ENCODE measurements at regions not wholly inside any gene's neighbourhood (a gene's known extent, or its start where the extent isn't known, plus 50 kb on each side); places are given as distances from the start of the nearest gene placed in this dataset.
A peak's percentile ranks its signal among the peaks of the same experiment; 100 is the strongest.

- Histone ChIP-seq H3K4me3 (ENCODE audit: low read depth, low read length) (no peak overlapping the region), H3K36me3 (ENCODE audit: control insufficient read depth in 2 of 2, insufficient read depth in 1 of 2, low read length in 2 of 2) (no peaks in the 10 kb centered on the region), H3K4me1 (ENCODE audit: control insufficient read depth, insufficient read depth, low read length) (peaks cover 21% of the 10 kb centered on the region), H3K27ac (ENCODE audit: extremely low read depth, low read depth, low read length) (no peak overlapping the region), H3K9me3 (ENCODE audit: control insufficient read depth, insufficient read depth, low read depth, low read length) (no peaks in the 10 kb centered on the region)
- CTCF ChIA-PET = interaction anchor here (0.6 kb wide), 1 partner anchor 26 kb away, joined by 7 read pairs; no protein-coding TSS in a partner anchor
- POLR2A ChIA-PET = interaction anchor here (0.8 kb wide), 1 partner anchor 62 kb away, joined by 9 read pairs; no protein-coding TSS in a partner anchor
- no peak for TF ChIP-seq ZSCAN5A (tag by site-specific recombination; IDR thresholded peaks at IDR 0.05)
- no peak for TF ChIP-seq GLI2 (tag by site-specific recombination; IDR thresholded peaks at IDR 0.05; ENCODE audit: borderline replicate concordance, low read depth)
- no peak for TF ChIP-seq ZBTB1 (tag by site-specific recombination; IDR thresholded peaks at IDR 0.05)
- peak; percentile 44; the same call in 1 of the 2 replicates for TF ChIP-seq ZIC2 (tag by site-specific recombination; IDR thresholded peaks at IDR 0.05)
- TF ChIP-seq YY1 (tag by site-specific recombination; IDR thresholded peaks at IDR 0.05) = no peak
- TF ChIP-seq WT1 (tag by site-specific recombination; IDR thresholded peaks at IDR 0.05) = peak; percentile 35; the same call in 1 of the 2 replicates
- TF ChIP-seq ZBTB10 (tag by site-specific recombination; IDR thresholded peaks at IDR 0.05) = no peak
- TF ChIP-seq ZNF202 (tag by site-specific recombination; IDR thresholded peaks at IDR 0.05; ENCODE audit: borderline replicate concordance) = no peak
- no peak for TF ChIP-seq AEBP2 (tag by site-specific recombination; IDR thresholded peaks at IDR 0.05; ENCODE audit: borderline replicate concordance)
- TF ChIP-seq ZBTB21 (tag by site-specific recombination; IDR thresholded peaks at IDR 0.05) = no peak
- no peak for TF ChIP-seq ZNF350 (tag by site-specific recombination; IDR thresholded peaks at IDR 0.05)
- no peak for TF ChIP-seq ZNF513 (tag by site-specific recombination; IDR thresholded peaks at IDR 0.05)
- no peak for TF ChIP-seq HOXA7 (CRISPR knock-in tag; IDR thresholded peaks at IDR 0.05; ENCODE audit: borderline replicate concordance)
- no peak for TF ChIP-seq ZNF658 (tag by site-specific recombination; IDR thresholded peaks at IDR 0.05)
- TF ChIP-seq ZNF362 (tag by site-specific recombination; IDR thresholded peaks at IDR 0.05) = no peak
- no peak for TF ChIP-seq ZBTB20 (tag by site-specific recombination; IDR thresholded peaks at IDR 0.05)
- no peak for TF ChIP-seq ZNF830 (tag by site-specific recombination; IDR thresholded peaks at IDR 0.05; ENCODE audit: low read depth)
- TF ChIP-seq ZFP69B (tag by site-specific recombination; IDR thresholded peaks at IDR 0.05) = no peak
- no peak for TF ChIP-seq KLF17 (tag by site-specific recombination; IDR thresholded peaks at IDR 0.05)
- TF ChIP-seq ZNF792 (tag by site-specific recombination; IDR thresholded peaks at IDR 0.05) = no peak
- no peak for TF ChIP-seq ZNF10 (tag by site-specific recombination; IDR thresholded peaks at IDR 0.05)
- peak; percentile 61 for TF ChIP-seq GLIS1 (tag by site-specific recombination; IDR thresholded peaks at IDR 0.05)
- TF ChIP-seq INSM2 (tag by site-specific recombination; IDR thresholded peaks at IDR 0.05) = no peak
- no peak for TF ChIP-seq ZNF138 (tag by site-specific recombination; IDR thresholded peaks at IDR 0.05; ENCODE audit: borderline replicate concordance)
- no peak for TF ChIP-seq ZNF645 (tag by site-specific recombination; IDR thresholded peaks at IDR 0.05)
Measured at GRCh38 chr9:532707-533106, 308.8 kb upstream of the DMRT1 start.

Data from HEK293 (cell line).